VCaP (cell line): ENCODE measurements at regions not wholly inside any gene's neighbourhood (a gene's known extent, or its start where the extent isn't known, plus 50 kb on each side); places are given as distances from the start of the nearest gene placed in this dataset.

Source experiments
- H3K27ac ChIP-seq: fragments of 450-650 bp; 2 replicates; pipeline ENCODE4 v1.5.1; 2017
- CTCF ChIP-seq: fragments of 450-650 bp; conservative IDR thresholded peaks from 2 replicates; pipeline ENCODE4 v1.5.1; 2017; ENCODE audit warnings: mild to moderate bottlenecking, moderate library complexity

- no peak for TF ChIP-seq CTCF
- H3K27ac ChIP-seq: no peak overlapping the region
These were observed 70.2 kb upstream of the ADAMTS2 start for GRCh38 chr5:179415291-179416060.

- no peak overlapping the region for H3K27ac ChIP-seq
- no peak for TF ChIP-seq CTCF
These were observed 69.4 kb upstream of the ADAMTS2 start for GRCh38 chr5:179414459-179415261.

- no peak for TF ChIP-seq CTCF
- H3K27ac ChIP-seq: no peak overlapping the region
These were observed 68.6 kb upstream of the ADAMTS2 start for GRCh38 chr5:179413711-179414458.

GRCh38 chr5:179413086-179413690, 67.9 kb upstream of the ADAMTS2 start:
- no peak for TF ChIP-seq CTCF
- no peak overlapping the region for H3K27ac ChIP-seq

- H3K27ac ChIP-seq: no peak overlapping the region
- TF ChIP-seq CTCF: no peak
These were observed 66.0 kb upstream of the ADAMTS2 start for GRCh38 chr5:179411161-179411841.

GRCh38 chr5:179410291-179411160, 65.3 kb upstream of the ADAMTS2 start:
- H3K27ac ChIP-seq: no peak overlapping the region
- no peak for TF ChIP-seq CTCF
